ENCODE measurements at regions not wholly inside any gene's neighbourhood (a gene's known extent, or its start where the extent isn't known, plus 50 kb on each side); places are given as distances from the start of the nearest gene placed in this dataset.
"Not testable (repeated sequence)": the region's sequence is repeated elsewhere in the genome, so short reads cannot be mapped to it uniquely, and the experiment has no call there.

DNA sequence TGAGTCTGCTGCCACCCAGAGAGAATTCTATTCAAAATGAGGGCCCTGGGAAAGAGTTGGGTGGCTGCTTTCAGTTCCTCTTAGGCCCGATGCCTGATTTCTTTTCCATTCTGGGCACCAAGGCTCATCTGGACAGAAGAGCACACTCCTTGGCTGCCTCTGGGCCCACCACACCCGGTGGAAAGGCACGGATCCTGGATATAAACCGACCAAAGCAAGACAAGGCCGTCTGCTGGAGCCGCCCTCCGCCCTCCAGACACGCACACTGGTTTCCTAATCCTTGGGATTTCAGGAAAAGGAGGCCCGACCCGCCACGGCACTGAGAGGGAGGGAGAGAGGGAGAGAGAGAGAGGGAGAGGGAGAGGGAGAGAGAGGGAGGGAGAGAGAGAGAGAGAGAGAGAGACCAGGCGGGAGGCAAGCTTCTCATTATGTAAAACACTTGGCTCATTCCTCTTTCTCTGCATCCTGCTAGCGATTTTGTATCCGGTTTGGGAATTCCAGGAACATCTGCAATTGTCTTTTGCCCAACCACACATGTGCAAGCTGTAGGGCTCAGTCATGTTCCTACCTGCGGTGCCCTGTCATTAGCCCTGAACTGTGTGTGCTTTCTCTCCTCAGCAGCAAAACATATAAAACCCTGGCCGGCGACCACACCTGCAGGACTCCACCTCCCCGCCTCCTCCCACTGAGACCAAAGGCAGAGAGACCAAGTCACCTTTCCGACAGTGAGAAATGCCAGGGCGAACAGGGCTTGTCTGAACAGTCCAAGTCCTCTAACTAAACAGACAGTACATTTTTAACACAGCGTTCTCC lies 347.2 kb downstream of the SOX9 start:
- H3K4me3 ChIP-seq (ENCODE audit: low read length): no peak overlapping the region
- no peak for DNase-seq (ENCODE audit: low read depth, low spot score)

DNA sequence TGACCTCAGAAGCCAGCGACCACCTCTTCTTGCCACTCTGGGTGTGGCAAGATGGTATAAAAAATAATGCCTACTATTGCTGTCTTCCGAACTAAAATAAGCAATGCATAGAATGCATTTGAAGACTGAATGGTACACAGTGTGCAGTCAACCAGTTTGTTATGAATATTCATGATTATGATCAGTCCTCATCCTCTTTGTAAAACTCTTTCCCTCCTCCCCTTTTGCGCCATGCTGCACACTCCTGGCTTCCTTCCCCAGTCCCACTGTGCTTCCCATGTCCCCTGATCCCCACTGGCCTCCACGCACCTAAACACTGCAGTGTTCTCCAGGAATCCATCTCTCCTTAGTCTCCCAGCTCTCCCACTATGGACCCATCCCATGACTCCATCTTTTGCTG lies 348.0 kb downstream of the SOX9 start:
- DNase-seq (ENCODE audit: low read depth, low spot score): no peak
- H3K4me3 ChIP-seq (ENCODE audit: low read length): no peak overlapping the region

DNA sequence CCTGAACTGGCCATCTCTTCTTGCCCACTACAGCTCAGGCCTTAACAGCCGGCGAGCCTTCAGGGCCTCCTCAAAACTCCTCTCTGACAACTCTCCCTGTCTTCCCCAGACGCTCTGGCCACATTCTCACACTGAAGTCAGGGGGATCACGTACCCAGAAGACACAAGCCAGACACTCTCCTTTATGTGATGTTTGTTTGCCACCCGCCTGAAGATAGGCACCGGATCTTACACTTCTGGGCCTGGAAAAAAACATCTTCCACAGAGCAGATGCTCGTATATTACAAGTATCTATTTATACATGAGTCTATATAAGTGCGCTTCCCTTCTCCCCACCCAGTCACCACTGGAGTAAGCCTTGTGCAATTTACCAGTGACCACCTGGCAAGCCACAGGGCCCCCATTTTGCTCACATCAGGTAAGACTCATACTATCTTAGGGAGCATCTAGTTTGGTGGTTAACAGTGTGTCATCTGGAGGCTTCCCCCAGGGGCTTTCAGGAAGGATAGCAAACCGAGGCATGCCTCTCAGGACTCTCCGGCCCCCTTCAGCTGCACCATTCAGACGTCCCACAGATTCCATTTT lies 349.4 kb downstream of the SOX9 start:
- no peak overlapping the region for H3K4me3 ChIP-seq (ENCODE audit: low read length)
- no peak for DNase-seq (ENCODE audit: low read depth, low spot score)

DNA sequence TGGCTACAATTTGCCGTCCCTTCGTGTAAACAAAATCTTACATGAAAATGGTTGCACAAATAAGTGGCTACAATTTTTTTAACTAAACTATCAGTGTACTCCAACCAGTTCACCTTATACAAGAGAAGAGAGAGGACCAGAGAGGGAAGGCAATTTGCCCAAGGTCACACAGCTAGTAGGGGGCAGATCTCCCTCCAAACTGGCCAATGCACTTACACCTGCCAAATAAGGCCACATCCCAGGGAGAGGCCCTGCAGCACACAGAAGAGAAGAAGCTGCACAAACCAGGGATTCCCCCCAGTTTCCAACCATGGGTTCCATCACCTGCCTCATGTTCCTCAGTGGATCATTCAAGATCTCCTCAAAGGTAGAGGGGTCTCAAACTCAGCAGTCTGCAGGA lies 349.9 kb downstream of the SOX9 start:
- DNase-seq (ENCODE audit: low read depth, low spot score): no peak

DNA sequence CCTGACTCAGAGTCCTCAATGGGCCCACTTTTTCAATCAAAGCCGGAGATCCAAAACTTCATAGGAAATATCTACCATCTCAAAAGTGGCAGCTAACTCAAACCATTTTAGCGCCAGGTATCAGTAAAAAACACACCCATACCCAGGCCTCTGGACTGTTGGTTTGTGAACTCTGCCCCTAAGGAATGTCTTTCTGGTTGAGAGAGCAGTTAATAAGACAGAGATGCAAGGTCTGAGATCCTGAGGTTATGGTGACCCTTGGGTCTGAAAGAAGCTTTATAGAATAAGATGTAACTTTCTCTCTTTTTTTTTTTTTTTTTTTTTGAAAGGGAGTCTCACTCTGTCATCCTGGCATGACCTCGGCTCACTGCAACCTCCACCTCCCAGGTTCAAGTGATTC lies 350.5 kb downstream of the SOX9 start:
- no peak for DNase-seq (ENCODE audit: low read depth, low spot score)
- no peak overlapping the region for H3K4me3 ChIP-seq (ENCODE audit: low read length)

More for the DNA sequence above, 349.9 kb downstream of the SOX9 start:
- no peak overlapping the region for H3K4me3 ChIP-seq (ENCODE audit: low read length)

DNA sequence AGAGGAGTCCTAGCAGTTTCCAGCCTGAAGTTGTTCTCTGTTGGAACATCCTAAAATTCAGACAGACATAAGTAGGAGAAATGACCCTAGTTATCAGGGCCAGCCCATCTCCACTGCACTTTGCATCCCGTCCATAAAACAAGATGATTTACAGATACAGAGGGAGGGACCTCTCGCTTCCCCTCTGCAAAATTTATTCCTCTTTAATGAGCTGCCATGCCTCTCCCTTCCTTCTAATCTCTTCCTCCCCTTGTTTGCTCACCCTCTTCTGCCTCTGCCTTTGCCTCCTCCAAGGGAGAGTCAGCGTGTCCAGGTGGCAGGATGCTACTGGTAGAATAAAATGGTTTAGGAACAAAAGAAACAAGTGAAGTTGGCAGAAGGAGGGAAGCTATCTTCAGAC lies 351.3 kb downstream of the SOX9 start:
- DNase-seq (ENCODE audit: low read depth, low spot score): no peak
- no peak overlapping the region for H3K4me3 ChIP-seq (ENCODE audit: low read length)

DNA sequence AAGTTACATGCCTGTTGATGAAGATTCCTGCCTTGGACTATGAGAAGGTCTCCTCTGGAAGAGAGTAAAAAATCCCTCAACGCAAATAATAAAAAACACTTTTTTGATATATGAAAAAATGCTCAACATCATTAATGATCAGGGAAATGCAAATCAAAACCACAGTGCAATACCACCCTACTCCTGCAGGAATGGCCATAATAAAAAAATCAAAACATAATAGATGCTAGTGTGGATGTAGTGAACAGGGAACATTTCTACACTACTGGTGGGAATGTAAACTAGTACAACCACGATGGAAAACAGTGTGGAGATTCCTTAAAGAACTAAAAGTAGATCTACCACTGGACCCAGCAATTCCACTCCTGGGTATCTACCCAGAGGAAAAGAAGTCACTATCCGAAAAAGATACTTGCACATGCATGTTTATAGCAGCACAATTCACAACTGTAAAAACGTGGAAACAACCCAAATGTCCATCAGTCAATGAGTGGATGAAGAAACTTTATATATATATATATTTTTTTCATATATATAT lies 352.1 kb downstream of the SOX9 start:
- DNase-seq (ENCODE audit: low read depth, low spot score): not testable (repeated sequence)

DNA sequence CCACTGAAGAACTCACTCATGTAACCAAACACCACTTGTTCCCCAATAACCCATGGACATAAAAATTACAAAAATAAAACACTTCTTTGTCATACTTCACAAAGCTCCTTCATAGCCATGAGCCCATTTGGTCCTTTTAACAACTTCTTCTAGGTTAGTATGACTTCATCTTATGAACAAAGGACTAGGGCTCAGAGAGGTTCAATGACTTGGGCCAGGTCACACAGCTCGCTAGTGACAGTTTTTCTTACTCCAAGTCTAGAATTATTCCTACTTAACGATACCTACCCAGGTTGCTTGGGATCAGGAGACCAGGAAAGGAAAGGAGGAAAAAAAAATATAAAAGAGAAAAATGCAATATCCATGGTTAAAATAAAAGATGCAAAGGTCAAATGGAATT lies 353.4 kb downstream of the SOX9 start:
- no peak for DNase-seq (ENCODE audit: low read depth, low spot score)
- no peak overlapping the region for H3K4me3 ChIP-seq (ENCODE audit: low read length)

More for the DNA sequence above, 352.1 kb downstream of the SOX9 start:
- H3K4me3 ChIP-seq (ENCODE audit: low read length): not testable (repeated sequence)

DNA sequence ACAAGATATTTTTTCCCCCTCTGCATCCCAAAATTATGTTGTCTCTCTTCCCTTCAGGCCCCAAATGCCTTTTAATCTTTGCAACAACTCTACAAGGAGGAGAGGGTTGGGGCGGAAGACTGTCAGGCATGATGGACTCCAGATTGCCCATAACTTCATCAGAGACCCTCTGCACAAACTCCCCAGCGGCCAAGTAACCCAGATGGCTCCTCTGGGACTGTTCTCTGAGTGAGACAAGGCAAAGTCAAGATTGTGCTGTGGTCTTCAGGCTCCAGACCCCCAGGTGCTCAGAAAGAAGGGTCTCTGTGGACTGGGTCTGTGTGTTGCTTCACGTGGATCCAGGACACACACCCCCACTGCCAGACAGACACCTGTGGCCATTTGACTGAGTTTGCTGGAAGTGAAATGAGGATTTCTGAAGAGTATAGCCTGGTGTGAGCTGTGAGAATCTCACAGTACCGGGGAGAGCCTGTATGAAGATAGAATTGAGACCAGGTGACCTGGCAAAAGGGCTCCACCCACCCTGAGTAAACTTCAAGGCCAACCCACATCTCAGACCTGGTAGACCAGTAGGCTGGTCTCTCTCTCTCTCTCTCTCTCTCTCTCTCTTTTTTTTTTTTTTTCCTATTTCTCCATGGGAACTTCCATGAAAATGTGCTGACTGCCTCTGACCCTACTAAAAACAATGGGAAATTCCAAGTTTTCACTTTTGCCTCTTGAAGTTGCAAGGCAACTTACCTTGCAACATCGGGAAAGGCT lies 354.1 kb downstream of the SOX9 start:
- no peak for DNase-seq (ENCODE audit: low read depth, low spot score)
- no peak overlapping the region for H3K4me3 ChIP-seq (ENCODE audit: low read length)

DNA sequence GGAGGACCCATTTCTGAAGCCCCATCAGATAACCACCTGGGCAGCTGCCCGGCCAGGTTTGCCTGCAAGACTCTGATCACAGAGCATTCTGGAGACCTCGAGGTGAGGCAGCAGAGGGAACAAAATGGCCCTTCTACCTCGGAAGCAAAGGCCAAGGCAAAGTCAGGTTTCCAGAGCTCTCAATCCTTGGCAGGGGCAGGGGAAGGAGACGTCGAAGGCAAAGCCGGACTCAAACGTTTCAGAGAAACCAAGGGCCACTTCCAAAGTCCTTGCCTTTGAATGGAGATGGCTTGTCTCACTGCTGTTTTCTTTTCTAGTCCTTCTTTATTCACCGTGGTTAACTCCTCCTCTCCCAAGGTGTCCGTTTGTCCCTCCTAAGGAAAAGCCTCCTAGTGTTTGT lies 355.3 kb downstream of the SOX9 start:
- DNase-seq (ENCODE audit: low read depth, low spot score): no peak
- no peak overlapping the region for H3K4me3 ChIP-seq (ENCODE audit: low read length)

DNA sequence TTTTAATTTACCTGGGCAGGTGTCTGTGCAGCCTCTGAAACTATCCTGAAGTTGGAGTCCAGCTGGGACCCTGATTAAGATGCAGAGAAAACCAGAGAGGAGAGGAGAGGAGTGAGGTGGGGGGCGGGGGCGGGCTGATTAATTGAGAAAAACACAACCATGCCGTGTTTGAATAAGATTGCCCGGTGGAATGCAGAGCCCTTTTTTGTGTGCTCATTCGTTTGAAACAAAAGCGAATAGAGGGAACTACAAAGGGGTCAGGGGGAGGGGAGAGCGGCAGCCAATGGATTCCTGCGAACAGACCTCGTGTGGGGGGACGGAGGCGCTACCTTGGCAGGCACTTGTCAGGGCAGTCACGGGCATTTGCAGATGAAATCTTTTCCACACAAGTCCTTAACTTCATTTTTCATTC lies 355.8 kb downstream of the SOX9 start:
- no peak for DNase-seq (ENCODE audit: low read depth, low spot score)
- no peak overlapping the region for H3K4me3 ChIP-seq (ENCODE audit: low read length)

DNA sequence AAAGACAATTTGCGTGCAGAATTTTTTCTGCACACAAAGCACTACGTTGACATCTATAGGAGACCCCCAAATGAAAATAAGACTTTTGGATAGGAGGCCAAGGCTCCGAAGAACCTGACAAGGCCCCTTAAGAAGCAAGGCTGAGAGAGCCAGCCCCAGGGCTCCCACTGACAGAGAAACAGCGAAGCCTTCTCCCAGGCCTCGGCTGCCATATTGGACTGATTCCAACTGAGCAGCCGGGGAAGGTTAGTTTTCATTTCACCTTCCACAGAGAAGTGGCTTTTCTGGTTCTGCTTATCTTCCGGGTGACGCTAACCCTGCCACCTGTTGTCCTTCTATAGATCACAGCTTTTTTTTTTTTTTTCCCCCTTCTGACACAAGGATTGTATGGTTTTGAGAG lies 356.7 kb downstream of the SOX9 start:
- H3K4me3 ChIP-seq (ENCODE audit: low read length): no peak overlapping the region
- DNase-seq (ENCODE audit: low read depth, low spot score): no peak

DNA sequence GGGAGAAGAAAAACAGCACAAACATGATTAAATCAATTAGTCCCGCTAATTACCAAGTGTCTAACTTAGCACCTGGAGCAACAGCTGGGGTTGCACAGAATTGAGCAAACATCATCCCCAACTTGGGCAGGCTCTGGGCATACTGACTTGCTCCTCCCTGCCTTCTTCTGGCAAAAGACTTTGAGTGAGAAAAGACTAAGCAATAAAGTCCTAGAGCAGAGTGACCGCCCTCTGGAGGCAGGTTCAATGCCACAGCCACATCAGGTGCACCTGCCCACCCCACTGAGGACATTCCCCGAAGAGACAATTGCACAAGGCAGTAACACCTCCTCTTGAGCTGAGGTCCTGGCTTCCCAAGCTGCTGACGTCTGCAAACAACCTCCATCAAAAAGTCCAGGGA lies 358.3 kb downstream of the SOX9 start:
- no peak overlapping the region for H3K4me3 ChIP-seq (ENCODE audit: low read length)
- DNase-seq (ENCODE audit: low read depth, low spot score): no peak

DNA sequence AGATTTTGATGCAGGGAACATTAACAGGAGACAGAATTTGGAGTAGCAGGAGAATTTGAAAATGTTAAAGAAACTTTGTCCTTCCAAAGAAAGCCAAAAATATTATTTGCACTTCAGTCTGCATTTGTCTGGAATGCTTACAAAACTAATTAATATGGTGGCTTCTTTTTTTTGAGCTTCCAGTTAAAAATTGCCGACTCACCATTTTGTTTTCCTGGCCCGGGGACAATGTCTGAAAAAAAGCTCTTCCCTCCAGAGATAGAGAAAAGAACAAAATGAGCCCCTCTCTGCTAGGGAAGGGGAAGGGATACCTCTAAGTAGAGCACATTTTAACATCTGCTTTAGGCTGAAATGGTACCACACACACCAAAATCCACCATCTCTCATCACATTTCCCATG lies 360.8 kb downstream of the SOX9 start:
- no peak for DNase-seq (ENCODE audit: low read depth, low spot score)
- H3K4me3 ChIP-seq (ENCODE audit: low read length): no peak overlapping the region

DNA sequence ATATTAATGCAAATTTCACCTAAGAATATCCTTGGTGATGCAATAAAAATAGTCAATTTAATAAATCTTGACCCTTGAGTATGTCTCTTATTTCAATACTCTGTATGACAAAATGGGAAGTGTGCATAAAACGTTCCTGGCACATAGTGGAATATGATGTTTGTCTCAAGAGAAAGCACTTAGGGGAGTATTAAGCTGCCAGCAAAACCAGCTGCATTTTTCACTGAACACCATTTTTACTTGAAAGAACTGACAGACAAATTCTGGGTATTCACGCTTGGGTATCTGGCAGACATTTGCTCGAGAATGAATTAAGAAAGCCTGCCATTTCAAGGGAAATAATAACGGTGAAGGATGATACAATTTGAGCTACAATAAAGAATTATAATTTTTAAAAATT lies 364.8 kb downstream of the SOX9 start:
- no peak overlapping the region for H3K4me3 ChIP-seq (ENCODE audit: low read length)
- no peak for DNase-seq (ENCODE audit: low read depth, low spot score)

DNA sequence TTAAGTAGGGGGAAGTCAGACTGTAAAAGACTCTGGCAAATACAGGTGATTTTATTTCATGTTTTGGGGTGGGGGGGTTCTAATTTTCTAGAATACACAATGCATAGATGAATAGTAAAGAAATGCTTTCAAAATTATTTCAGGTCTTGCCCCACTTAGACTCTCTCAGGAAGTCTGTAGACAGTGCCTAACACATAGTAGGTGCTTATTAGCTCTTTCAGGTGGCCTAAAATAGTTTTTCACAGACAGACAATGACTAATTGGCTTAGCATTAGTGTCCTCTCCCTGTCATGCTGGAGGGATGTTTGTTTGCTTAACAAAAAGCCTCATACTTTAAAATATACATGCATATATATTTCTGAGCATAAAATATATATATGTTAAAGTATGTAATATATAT lies 366.0 kb downstream of the SOX9 start:
- no peak for DNase-seq (ENCODE audit: low read depth, low spot score)
- no peak overlapping the region for H3K4me3 ChIP-seq (ENCODE audit: low read length)

DNA sequence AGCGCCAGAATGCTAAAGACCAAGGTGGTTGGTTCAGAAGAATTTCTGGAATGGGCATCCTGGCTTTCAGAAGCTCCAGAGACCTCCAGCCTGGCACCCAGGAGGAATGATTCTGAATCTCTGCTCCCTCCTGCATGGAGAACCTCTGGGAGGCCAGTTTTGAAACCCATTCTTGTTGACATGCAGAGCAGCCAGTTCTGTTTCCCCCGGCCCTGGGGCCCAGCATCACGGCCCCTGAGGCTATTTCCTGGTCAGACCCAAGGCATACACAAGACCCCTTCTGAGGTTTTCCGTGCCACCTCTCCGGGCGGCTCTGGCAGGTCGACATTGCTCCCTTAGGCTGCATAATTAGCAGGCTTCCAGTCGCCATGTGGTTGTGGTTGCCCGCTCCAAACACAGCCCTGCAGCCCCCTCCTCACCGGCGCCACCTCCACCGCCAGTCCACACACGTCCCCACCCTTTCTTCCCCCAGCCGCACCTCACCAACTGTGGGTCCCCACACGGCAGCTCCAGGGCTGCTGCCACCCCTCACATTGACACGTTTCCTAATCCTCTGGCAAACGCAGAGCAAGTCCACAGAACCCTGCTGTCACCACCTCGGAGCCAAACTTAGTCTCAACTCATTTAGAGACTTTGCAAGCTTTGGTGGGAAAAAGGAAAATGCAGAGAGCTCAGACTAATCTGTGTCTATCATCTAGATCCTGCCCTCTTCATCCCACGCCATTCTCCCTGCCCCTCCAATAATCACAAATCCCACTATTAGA lies 367.1 kb downstream of the SOX9 start:
- no peak for DNase-seq (ENCODE audit: low read depth, low spot score)
- H3K4me3 ChIP-seq (ENCODE audit: low read length): no peak overlapping the region

DNA sequence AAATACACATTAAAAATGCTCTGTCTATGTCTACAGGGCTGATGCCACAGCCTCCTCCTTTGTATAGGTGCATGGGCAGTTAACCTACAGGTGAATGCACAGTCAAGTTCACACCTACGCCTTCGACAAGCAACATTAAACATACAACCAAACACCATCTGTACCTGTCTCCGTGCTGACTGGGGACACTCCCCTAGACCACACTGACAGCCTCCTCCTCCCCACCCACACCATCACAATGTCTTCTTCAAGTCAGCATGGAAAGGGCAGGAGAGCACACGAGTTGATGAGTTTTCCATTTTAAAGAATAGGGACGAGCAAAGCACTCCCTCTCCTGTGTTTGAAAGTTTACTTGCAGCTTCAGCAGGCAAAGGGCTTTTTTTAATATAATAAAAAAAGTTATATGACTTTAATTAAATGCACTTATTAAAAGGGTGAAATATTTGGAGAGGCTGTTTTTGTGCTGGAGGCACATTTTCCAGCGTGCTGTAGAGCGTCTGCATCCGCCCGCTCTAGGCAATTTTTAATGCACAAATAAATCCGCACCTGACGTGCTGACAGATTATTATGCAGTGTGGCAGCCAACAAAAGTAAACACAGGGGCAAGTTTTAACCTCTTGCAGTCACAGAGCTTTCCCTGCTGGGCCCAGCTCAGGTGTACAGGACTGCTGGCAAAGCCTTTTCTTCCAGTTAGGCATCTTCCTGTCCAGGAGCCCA lies 367.9 kb downstream of the SOX9 start:
- DNase-seq (ENCODE audit: low read depth, low spot score): no peak
- H3K4me3 ChIP-seq (ENCODE audit: low read length): no peak overlapping the region

DNA sequence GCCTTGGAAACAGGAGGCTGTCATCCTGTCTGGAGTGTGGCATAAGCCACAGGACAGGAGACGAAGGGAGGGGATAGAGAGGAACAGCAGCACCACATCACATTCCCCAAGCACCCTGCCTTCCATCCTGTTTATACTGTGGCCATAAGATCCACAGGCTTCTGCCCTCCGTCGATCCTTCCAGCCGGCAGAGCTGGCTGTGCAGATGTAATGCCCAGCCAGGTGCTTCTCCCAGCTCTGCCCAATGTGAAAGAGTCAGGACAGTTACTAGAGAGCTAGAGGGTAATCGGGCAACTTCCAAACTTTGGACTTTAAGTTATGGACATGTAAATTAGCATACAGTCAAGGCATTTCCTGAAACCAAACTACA lies 368.4 kb downstream of the SOX9 start:
- DNase-seq (ENCODE audit: low read depth, low spot score): no peak

More for the DNA sequence above, 368.4 kb downstream of the SOX9 start:
- H3K4me3 ChIP-seq (ENCODE audit: low read length): no peak overlapping the region
